ENCODE measurements at regions not wholly inside any gene's neighbourhood (a gene's known extent, or its start where the extent isn't known, plus 50 kb on each side); places are given as distances from the start of the nearest gene placed in this dataset.

DNA sequence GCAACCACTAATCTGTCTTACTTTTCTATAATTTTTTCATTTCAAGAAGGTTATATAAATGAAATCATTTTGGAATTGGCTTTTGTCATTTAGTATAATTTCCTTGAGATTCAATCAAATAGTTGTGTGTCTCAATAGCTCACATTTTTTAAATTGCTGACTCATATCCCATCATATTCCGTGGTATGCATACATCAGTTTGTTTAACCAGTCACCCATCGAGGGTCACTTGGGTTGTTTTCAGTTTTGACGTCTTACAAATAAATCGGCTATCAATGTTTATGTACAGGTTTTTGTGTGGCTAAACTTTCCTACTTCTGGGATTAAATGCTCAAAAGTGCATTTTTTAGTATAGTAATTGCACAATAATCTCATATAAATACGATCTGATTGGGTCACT, 185.5 kb downstream of the TAF11L14 start:
- TF ChIP-seq CTCF (IDR thresholded peaks at IDR 0.05), result no peak
- TF ChIP-seq ZFX (IDR thresholded peaks at IDR 0.05; ENCODE audit: borderline replicate concordance), result no peak

Data from 22Rv1 (cell line).